ENCODE measurements at regions not wholly inside any gene's neighbourhood (a gene's known extent, or its start where the extent isn't known, plus 50 kb on each side); places are given as distances from the start of the nearest gene placed in this dataset.

DNA sequence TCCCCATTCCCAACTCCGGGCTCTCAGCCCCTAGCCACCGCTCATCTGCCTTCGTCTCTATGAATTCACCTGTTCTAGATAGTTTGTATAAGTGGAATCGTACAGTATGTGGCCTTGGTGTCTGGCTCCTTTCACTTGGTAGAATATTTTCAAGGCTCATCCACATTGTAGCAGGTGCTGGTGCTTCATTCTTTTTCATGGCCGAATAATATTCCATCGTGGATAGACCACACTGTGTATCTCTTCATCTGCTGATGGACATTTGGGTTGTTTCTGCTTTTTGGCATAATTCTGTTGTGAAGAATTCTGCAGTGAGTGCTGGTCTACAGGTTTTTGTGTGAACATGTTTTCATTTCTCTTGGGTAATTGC, 324.2 kb downstream of the SEC14L1 start:
- DNase-seq: no peak

DNA sequence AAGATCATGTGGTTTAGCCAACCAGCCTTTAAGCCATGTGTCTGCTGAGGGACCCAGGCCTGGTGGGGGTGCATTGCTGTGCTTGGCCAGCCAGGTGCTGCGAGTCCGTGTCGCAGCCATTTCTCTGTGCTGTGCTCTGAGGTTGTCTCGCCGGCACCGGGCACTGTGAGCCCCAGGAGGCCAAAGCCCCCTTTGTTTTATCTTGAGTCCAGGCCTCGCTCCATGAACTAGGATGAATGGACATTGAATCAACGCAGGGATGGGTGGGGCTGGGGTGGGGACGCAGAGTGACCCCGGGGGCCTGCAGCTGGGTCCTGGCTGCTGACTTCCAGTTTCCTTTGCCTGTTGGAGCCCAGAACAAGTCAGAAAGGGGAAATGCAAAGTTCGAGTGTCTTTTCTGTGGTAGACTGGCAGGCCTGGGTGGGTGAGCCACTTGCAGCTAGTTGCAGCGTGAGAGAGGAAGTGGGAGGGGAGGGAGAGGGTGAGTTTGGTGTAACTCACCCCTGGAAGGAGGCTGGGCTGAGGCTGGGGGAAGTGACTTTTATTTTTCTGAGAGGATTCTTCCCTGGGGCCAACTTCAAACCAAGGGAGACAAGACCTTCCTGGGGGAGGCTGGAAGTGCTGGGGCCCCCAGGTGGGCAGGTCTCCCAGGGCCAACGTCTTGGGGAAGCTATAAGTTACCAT, 324.7 kb downstream of the SEC14L1 start:
- DNase-seq: peak; percentile 15

DNA sequence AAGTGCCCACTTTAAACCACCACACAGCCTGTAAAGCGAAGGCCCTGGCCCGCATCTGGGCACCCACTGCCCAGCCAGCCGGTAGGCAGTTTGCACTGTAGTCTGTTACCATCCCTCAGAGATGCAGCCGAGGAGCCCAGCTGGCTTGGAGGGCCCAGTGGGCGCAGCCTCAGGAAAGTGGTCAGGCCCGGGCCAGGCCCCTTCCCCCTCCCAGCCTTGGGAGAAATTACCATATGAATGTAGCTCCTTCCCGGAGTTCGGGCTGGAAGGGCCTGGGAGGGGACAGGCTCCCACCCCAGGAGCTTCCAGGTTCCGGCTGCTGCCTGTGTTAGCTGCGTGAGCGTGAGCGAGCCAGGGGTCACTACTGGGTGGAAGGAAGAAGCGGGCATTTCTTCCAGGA, 325.4 kb downstream of the SEC14L1 start:
- no peak for DNase-seq

DNA sequence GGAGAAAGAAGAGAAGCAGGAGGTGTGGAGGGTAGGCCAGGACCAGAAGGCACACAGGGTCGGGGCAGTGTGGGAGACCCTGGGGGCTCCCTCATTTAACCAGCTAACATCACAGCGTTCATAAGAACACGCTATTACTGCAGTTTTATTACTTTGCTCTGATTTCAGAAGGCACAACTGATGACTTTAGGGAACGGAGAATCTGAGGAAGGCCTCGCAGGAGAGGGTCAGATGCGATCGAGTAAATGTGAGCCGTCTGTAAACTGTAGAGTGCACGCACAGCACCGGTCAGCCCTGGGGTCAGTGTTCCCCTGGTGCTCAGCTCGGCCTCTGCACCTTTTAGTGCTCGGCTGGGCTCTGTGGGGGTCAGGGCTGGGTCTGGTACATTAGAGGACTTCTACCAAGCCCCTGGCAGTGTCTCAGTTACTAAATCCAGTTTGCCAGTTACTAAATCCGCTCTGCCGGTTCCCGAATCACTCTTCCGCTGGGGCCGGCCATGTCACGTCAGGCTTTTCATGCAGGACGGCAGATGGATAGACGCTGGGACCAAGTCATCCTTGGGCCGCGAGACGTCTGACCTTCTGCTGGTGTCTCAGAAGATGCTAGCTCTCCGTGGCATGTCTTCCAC, 325.9 kb downstream of the SEC14L1 start:
- no peak for DNase-seq

DNA sequence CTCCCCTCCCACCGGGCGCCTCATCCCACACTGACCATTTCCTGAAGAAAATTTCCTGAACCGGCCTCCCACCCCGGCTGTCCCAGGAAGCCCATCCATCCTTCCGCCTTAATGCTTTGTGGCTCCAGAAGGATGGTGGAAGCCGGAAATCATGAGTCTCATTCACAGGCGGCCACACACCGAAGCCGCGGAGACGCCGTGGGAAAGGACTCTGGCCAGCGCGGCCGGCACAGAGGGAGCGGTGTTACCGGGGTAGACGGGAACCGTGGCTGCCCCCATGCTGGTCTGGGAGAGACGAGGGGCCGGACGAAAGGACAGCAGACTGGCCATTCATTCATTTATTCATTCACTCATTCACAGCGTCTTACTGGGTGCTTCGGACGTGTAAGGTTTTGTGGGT, 326.8 kb downstream of the SEC14L1 start:
- DNase-seq: no peak

DNA sequence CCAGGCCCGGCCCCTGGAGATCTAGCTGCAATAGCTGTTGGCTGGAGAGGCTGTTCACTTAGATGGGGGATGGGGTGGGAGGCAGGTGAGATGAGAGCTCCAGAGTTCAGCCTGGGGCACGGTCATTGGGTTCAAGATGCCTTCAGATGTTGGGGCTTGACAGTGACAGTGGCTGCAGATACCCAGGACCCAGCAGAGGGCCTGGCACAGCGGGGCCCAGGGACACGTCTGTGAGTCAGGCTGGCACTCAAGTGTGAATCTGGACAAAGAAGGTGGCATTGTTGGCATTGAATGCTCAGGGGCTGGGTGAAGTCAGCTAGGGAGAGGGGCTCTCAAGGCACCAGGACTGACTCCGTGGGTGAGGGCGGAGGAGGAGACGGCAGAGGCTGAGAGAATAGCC, 328.1 kb downstream of the SEC14L1 start:
- DNase-seq: no peak

DNA sequence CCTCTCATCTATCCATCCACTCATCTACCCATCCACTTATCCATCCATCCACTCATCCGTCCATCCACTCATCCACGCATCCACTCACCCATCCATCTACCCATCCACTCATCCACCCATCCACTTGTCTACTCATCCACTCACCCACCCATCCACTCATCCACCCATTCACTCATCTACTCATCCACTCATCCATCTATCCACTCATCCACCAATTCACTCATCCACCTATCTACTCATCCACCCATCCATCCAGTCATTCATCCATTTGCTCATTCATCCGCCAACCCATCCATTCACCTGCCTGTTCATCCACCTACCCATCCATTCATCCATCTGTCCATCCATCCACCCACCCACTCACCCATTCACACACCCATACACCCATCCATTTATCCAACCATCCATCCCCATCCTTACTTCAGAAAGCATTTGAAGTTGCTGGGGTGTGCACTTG, 329.6 kb downstream of the SEC14L1 start:
- DNase-seq: no peak

DNA sequence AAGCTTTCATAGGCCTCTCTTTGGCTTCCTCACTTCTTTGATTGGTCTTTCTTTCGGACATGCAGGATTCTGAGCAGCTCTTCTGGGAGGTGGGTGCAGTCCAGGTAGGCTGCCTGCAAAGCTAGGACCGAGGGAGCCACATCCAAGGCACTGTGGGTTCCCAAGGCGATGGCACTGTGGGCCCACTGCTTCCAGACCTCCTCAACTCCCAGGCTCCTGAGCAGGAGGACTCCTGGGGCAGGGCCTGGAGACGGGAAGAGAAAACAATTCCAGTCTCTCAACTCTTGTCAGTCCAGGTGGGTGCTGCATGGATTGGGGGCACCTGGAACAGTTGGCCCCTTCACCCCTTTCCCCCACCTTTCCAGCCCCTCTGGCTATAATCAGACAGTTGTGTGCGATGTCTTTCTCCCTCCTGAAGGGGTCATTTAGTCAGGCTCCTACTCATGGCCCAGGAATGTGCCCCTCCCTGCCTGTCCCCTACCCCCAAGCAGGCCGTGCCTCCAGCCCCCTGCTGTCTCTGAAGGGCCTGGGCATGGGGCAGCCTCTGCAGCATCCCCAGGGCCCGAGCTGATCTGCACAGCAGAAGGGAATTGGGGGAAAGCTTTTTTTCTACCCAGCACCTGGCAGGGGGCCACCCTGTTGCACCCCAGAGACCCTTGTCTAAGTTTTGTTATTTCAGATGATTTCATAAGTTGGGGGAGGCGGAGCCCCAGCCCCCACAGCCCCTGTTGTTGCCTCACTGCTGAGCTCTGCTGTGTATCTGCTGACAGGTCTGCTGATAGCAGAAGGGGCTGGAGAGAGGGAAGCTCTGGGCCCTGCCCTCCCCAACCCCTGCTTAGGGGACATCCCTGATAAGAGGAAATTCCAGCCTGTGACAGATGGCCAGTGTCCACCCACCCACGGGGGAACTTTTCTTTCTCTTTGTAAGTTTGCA, 330.3 kb downstream of the SEC14L1 start:
- no peak for DNase-seq

DNA sequence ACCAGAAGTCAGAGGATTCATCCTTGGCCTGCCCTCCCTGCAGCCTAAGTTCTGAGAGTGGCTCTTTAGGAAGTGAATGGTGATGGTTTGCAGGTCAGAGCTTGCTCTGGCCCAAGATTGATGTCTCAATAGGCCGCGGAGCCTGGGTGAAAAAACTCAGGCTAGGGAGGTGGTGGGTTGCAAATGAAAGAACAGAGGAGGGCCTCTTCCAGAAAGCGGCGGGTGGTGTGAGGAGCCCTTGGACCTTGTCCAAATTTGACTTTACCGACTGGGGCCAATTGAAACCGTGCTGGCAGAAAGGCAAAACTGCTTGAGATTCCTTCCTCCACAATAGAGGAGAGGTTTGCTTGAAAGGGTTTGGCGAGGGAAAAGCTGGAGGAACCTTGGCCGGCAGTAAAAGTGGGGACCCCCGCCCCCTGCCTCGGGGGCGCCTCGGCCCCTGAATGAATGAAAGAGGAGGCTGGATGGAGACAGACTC, 331.3 kb downstream of the SEC14L1 start:
- no peak for DNase-seq

DNA sequence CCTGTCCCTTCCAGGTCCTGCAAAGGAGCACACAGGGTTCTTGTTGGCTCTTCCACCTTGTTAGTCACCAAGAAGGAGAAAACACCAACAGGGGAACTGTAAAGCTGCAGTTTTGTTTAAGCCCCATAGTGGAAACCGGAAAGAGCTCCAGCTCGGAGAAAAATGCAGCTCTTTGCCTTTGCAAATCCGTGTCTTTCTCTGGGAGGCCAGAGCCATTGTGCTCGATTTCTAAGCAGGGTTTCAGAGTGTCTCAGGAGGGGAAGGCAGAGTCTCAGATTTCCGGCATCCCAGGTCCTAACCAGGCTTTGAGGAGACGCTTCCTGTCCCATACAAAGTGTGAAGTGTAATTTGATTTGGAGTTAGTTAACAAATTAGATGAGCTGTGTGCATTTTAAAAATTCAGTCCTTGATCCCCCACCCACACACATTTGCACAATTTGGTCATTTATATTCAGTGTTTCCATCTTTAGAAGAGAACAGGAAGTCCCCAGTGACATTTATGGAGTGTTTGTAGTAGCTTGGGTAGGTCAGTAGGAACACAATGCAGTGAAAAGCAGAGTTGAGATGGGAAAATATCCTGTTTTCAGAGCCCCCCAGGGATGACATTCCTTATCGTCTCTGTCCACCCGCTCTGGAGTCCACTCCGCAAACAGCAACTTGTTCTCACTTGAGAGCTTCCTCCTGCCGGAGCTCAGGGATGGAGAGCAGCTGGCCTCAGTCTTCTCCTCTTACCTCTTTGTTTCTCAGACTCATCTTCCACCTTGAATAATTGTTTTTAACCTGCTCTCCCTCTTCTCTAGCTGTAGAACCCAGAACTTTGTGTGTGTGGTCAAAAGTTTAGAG, 331.9 kb downstream of the SEC14L1 start:
- DNase-seq: no peak

DNA sequence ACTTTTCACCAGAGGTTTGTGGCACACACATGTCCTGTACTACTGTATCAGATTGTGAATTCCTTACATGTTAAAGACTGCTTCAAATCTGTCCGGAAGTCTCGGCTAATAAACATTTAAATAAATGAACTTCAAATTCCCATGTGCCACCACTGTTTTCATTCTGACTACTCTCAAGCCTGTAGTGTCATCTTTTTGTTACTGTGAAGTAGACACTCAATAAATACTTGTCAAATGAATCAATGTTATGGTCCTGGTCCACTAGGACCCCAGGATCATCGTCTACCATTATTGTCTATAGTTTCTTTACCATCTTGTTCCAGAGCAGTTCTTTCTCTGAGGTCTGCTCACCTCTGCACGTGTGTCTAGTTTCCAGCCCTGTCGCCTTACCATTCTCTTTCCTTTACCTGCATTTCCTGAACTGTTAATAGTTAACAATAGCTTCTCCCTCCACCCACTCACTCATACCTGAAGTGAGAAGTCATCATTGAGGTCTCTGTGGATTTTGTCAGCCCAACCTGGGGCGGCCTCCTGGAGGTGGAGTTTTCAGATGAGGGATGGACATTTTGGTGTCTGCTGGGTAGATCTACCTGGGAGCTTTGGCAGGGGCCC, 333.0 kb downstream of the SEC14L1 start:
- DNase-seq: no peak

DNA sequence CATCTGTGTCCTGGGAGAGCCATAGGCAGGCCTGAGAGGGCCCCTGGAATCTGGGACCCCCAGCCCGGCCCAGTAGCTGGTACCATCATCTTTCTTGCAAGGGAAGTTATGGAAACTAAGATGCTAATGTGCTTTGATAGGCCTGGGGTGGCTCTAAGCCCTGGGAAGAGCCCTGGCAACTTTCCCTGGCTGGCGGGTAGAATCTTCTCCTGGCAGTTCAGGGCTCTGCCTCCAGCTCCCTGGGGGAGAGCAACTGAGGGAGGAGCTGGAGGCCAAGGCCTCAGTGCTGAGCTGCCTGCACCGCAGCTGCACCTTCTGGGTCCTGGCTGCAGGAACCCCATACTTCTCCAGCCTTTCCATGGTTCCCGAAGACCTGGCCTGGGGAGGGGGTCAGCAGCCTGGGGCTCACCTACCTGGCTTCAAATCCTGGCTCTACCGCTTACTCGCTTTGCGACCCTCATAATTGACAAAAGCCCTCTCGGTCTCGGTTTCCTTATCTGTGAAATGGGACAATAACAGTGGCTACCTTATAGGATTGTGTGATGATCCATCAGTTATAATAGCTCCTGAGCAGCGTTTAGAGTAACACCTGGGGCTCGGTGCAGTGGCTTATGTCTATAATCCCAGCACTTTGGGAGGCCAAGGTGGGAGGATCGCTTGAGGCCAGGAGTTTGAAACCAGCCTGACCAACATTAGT, 333.7 kb downstream of the SEC14L1 start:
- DNase-seq: no peak

DNA sequence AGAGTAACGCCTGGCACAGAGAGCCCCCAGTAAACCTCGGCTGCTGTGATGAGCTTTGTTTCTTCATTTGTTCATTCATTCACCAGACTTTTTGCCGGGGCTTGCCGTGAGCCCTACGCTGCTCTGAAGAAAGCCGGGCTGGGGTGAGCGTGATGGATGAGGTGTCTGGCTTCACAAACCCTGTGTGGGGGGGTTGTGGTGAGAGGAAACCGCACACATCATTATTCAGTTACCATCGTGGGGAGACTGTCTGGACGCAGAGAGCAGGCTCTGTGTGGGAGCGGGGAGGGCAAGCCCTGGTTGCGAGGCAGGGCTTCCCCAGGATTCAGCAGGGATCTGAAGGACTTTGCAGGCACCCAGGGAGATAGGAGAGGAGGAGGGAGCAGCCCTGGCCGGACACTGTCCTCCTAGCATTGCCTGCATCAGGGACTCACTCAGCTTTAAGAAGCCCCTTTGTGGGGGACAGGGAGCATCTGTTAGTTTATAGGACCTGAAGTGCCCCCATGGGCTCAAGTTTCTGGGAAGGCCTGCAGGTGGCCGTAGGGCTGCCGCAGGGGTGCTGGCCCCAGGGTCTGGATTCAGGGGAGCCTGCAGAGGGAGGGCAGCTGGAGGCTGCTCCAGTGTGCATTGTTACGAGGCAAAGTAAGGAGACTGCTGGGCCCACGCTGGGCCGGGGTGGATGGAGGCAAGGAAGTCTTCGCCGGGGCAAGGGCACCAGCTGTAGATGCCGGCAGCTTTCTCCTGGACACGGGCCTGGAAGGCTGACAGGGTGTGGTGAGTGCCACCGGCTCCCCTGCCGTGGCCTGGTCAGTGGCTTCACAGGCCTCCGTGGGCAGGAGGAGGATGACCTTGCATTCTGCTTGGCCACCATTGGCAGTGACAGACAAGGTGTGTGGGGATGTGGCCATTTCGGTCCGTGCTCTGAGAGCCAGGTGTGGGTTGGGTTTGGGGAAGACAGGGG, 334.5 kb downstream of the SEC14L1 start:
- DNase-seq: no peak

DNA sequence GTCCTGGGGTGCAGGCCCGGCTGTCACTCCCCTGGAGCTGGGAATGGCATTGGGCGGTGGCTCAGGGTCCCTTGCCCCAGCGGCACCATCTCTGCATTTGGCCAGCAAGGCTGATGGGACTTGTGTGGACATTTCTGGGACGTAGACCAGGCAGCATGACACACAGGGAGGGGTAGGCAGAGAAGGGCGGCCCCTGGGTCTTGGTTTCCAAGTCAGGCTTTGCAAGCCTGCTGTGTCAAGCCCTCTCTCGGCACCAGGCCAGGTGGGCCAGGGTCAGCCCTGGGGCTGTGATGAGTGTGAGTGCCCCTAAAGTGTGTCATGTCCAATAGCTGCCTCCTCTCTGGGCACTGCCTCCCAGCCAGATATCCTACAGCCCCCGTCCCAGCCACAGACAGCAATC, 335.2 kb downstream of the SEC14L1 start:
- no peak for DNase-seq

DNA sequence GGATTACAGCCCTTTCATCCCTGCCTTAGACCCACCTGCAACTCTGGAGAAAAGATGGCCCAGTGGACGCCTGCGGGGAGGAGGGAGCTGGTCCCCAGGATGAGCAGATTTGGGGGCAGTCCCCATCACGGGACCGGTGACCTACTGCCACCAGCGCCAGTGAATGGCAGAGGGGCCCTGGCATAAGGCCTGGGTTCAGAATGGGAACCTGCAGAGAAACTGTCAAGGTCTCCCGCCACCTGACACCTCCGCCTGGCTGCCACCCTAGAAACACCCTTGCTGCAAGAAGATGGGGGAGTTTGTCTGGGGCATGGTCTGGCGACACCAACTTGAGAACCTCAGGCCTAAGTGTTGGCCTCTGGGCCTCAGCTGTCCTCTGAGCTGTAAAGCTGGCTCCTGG, 335.7 kb downstream of the SEC14L1 start:
- DNase-seq: no peak

DNA sequence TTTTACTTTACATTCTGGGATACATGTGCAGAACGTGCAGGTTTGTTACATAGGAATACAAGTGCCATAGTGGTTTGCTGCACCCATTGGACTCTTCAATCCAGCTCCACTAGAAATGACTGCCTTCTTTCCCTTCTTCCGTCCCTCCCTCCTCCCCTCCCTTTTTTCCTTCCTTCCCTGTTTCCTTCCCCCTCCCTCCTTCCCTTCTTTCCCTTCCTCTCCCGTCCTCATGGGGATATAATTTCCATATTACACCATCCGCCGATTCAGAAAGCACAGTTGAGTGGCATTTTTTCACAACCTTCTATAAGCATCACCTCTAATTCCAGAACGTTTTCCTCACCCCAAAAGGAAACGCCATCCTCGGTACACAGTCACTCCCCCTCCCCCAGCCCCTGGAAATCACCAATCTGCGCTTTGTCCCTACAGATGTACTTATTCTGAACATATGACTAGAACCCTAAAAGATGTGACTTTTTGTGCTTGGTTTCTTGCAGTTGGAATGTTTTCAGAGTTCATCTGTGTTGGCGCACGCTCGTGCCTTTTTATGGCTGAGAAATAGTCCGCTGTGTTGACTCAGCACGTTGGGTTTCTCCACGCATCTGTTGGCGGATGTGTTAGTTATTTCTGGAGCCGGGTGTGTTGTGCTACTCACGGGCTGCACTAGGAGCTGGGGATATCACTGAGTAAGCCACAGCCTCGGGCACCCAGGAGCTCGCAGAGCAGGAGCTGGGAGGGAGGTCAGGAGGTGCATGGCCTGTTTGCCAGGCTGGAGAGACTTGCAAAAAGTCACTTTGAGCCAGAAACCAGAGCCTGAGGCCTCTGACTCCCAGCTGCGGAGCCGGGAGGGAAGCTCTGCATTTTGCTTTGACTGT, 336.4 kb downstream of the SEC14L1 start:
- DNase-seq: no peak

DNA sequence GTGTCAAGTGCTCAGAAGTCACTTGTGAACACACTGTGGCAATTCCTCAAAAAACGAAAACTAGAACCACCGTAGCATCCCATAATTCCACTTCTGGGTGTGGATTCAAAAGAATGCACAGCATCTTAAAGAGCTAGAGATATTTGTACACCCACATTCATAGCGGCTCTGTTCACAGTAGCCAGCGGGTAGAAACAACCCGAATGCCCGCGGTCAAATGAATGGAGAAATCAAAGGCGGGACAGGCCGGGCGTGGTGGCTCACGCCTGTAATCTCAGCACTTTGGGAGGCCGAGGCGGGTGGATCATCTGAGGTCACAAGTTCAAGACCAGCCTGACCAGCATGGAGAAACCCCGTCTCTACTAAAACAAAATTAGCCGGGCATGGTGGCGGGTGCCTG, 337.5 kb downstream of the SEC14L1 start:
- DNase-seq: no peak

DNA sequence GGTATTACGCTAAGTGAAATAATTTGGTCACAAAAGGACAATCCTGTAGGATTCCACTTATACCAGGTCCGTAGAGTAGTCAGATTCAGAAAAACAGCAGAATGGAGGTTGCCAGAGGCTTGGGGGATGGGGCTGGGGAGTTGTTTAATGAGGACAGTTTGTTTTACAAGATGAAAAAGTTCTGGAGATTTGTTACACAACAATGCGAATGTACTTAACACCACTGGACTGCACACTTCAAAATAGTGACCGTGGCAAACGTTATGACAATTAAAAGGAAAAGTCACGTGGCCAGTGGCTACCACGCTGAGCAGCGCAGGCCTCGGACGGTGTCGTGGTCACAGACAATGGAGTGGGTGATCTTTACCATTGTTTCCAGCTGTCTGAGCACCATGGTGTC, 338.1 kb downstream of the SEC14L1 start:
- DNase-seq: no peak

All from NCI-H146 (cell line).